ES-I3 (cell line): ENCODE measurements at regions not wholly inside any gene's neighbourhood (a gene's known extent, or its start where the extent isn't known, plus 50 kb on each side); places are given as distances from the start of the nearest gene placed in this dataset.

Experiments used
- H3K36me3 ChIP-seq: 2 replicates; pipeline ENCODE4 v1.6.1; 2013; ENCODE audit warnings: mild to moderate bottlenecking, low read length, control low read depth, moderate library complexity; ENCODE audit not compliant: insufficient read depth
- H3K4me1 ChIP-seq: 2 replicates; pipeline ENCODE4 v1.6.1; 2013; ENCODE audit warnings: mild to moderate bottlenecking, control low read depth, low read length; ENCODE audit not compliant: insufficient read depth
- H3K9ac ChIP-seq: 2 replicates; pipeline ENCODE4 v1.6.1; 2013; ENCODE audit warnings: low read depth, mild to moderate bottlenecking, low read length, moderate library complexity
- H3K9me3 ChIP-seq: 2 replicates; pipeline ENCODE4 v1.6.1; 2013; ENCODE audit warnings: mild to moderate bottlenecking, low read length, moderate library complexity; ENCODE audit not compliant: control insufficient read depth, insufficient read depth

- Histone ChIP-seq H3K36me3 (no peaks in the 10 kb centered on the region; the same call in 1 of the 2 replicates), H3K9ac (no peak overlapping the region), H3K9me3 (no peaks in the 10 kb centered on the region), H3K4me1 (peaks cover 14% of the 10 kb centered on the region; the same call in 1 of the 2 replicates)
Measured at GRCh38 chr5:124474528-124475215, 271.8 kb downstream of the ZNF608 start.

GRCh38 chr5:124468671-124469411 lies 277.6 kb downstream of the ZNF608 start:
- H3K9ac ChIP-seq, result no peak overlapping the region
- no peaks in the 10 kb centered on the region for H3K36me3 ChIP-seq
- peaks cover 29% of the 10 kb centered on the region for H3K4me1 ChIP-seq
- H3K9me3 ChIP-seq, result no peaks in the 10 kb centered on the region; the same call in 1 of the 2 replicates

- H3K4me1 ChIP-seq, result peaks cover 29% of the 10 kb centered on the region
- no peaks in the 10 kb centered on the region; the same call in 1 of the 2 replicates for H3K9me3 ChIP-seq
- H3K36me3 ChIP-seq, result no peaks in the 10 kb centered on the region
- no peak overlapping the region for H3K9ac ChIP-seq
Measured at GRCh38 chr5:124467745-124468144, 278.7 kb downstream of the ZNF608 start.

GRCh38 chr5:124466011-124466410 lies 280.4 kb downstream of the ZNF608 start:
- peaks cover 3% of the 10 kb centered on the region; the same call in 1 of the 2 replicates for H3K9me3 ChIP-seq
- no peak overlapping the region for H3K9ac ChIP-seq
- peaks cover 29% of the 10 kb centered on the region for H3K4me1 ChIP-seq
- no peaks in the 10 kb centered on the region for H3K36me3 ChIP-seq

DNA sequence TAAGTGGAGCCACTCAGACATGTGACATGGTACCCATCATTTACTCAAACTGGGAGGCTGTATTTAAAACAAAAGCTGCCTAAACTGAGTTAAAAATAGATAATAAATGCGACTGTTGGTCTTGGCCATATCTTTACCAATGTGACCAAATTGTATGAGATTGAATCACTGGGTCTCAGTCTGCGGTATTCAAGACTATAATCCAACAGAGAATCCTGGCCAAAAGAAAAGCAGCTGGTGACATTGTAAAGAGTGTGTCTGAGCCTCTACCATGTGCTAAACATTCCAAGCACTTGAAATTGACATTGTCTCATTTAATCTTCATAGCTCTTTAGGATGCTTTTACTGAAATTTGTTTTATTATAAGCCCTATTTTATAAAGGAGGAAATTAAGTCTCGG lies 282.6 kb downstream of the ZNF608 start:
- Histone ChIP-seq H3K4me1 (peaks cover 21% of the 10 kb centered on the region), H3K9ac (no peak overlapping the region), H3K36me3 (no peaks in the 10 kb centered on the region), H3K9me3 (peaks cover 5% of the 10 kb centered on the region; the same call in 1 of the 2 replicates)

DNA sequence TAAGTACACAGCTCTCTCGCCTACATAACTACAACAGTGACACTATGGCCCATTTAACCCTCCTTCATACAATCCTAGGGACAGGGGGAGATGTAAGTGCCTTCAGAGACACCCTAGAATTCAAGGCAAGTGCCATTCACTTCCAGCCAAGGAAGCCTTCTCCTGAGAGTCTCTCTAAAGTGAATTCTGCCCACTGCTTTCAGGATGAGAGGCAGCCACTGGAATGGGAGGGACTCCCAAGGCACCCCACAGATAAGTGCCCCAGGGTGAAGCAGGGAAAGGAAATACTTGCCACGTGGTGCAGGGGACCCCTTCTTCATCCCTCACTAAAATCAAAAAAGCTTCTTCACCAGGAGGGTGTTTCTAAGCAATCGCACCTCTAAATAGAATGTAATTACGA lies 283.7 kb downstream of the ZNF608 start:
- Histone ChIP-seq H3K9me3 (peaks cover 5% of the 10 kb centered on the region; the same call in 1 of the 2 replicates), H3K4me1 (peaks cover 10% of the 10 kb centered on the region; the same call in 1 of the 2 replicates), H3K36me3 (no peaks in the 10 kb centered on the region), H3K9ac (no peak overlapping the region)

- Histone ChIP-seq H3K36me3 (no peaks in the 10 kb centered on the region), H3K4me1 (0 out of 2 replicates have a peak, but pooled peaks cover 6% of the 10 kb centered on the region), H3K9me3 (peaks cover 5% of the 10 kb centered on the region; the same call in 1 of the 2 replicates), H3K9ac (no peak overlapping the region)
Measured at GRCh38 chr5:124461941-124462340, 284.5 kb downstream of the ZNF608 start.

DNA sequence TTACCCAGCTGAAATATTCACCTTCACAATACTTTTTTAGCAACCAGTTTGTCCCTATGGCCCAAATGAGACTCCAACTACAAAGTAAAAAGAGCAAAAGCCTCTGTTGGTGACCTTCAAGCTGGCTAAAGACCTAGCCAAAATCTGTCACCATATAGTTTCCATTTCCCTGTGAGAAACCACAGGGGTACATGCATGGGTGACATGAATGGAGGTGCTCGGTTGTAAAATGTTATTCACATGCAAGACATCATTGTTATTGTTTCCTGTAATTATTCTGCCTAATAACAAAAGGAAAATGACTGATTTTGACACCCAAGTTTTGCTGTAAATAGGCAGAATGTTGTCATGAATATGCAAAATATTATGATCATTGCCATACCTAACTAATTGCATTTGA lies 285.3 kb downstream of the ZNF608 start:
- Histone ChIP-seq H3K36me3 (no peaks in the 10 kb centered on the region), H3K4me1 (0 out of 2 replicates have a peak, but pooled peaks cover 4% of the 10 kb centered on the region), H3K9ac (no peak overlapping the region), H3K9me3 (peaks cover 5% of the 10 kb centered on the region; the same call in 1 of the 2 replicates)

DNA sequence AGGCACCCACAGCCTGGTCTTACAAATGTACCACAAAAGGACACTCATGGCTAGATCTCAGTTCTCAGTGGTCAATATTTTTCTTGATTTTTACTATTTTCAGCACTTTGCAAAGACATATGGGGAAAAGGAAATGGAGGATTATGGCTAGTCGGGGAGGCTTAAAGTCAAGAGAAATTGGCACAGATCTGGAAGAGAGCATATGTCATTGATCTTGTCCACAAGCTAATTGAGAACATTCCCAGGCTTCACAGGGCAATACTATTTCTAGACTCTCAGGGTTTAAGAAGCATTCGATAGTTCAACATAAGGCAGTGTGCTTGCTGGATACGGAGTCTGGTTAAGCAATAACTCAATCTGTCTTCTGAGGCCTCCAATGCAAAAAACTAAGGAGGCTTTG lies 285.8 kb downstream of the ZNF608 start:
- H3K9ac ChIP-seq, result no peak overlapping the region
- H3K4me1 ChIP-seq, result no peaks in the 10 kb centered on the region
- H3K9me3 ChIP-seq, result peaks cover 5% of the 10 kb centered on the region; the same call in 1 of the 2 replicates

GRCh38 chr5:124459984-124460383 lies 286.5 kb downstream of the ZNF608 start:
- Histone ChIP-seq H3K9ac (no peak overlapping the region), H3K9me3 (peaks cover 5% of the 10 kb centered on the region; the same call in 1 of the 2 replicates), H3K4me1 (no peaks in the 10 kb centered on the region), H3K36me3 (no peaks in the 10 kb centered on the region)

More for the DNA sequence above, 285.8 kb downstream of the ZNF608 start:
- H3K36me3 ChIP-seq, result no peaks in the 10 kb centered on the region

DNA sequence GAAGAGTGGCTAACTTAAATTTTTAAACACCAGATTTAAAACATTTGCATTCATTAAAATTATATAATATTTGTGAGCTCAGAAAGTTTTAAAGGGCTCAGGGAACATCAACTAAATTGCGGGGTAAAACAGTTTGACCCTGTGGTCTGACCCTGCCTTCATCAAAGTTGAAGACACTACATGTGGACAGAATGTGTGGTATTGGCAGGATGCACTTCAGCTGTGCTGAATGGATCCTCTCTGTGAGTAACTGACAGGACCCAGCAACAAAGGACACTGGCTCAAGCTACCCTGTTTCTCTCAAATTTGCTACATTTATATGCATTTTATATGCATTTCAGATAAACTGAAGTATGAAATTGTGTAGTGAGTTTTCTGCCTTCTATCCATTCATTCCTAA lies 288.5 kb downstream of the ZNF608 start:
- Histone ChIP-seq H3K9ac (no peak overlapping the region), H3K9me3 (peaks cover 5% of the 10 kb centered on the region; the same call in 1 of the 2 replicates), H3K36me3 (no peaks in the 10 kb centered on the region), H3K4me1 (no peaks in the 10 kb centered on the region)

- H3K9me3 ChIP-seq, result peaks cover 5% of the 10 kb centered on the region; the same call in 1 of the 2 replicates
- H3K4me1 ChIP-seq, result no peaks in the 10 kb centered on the region
- H3K36me3 ChIP-seq, result no peaks in the 10 kb centered on the region
- no peak overlapping the region for H3K9ac ChIP-seq
Measured at GRCh38 chr5:124457101-124457500, 289.3 kb downstream of the ZNF608 start.

DNA sequence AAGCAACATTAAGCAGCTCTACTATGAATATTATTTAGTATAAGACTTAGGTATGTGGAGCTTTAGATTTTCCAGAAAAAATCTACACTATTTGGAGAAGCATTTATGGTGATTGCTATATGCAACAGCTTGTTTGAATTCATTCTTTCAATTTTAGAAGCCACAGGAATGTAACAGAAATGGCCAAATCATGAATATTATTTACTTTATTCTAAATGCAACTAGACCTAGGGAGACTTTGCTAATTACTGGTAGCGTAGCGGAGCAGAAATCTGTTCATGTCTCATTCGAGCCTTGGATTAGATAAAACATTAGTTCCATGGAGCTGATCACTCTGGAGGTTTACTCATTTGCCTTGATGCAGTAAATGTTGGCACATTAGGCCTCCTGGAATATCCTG lies 290.2 kb downstream of the ZNF608 start:
- Histone ChIP-seq H3K9ac (no peak overlapping the region), H3K4me1 (no peaks in the 10 kb centered on the region), H3K9me3 (peaks cover 2% of the 10 kb centered on the region; the same call in 1 of the 2 replicates), H3K36me3 (no peaks in the 10 kb centered on the region)

- Histone ChIP-seq H3K4me1 (no peaks in the 10 kb centered on the region), H3K9me3 (no peaks in the 10 kb centered on the region; the same call in 1 of the 2 replicates), H3K9ac (no peak overlapping the region), H3K36me3 (no peaks in the 10 kb centered on the region)
Measured at GRCh38 chr5:124454081-124454480, 292.4 kb downstream of the ZNF608 start.
